Testis (tissue), 2 donors: ENCODE measurements at regions not wholly inside any gene's neighbourhood (a gene's known extent, or its start where the extent isn't known, plus 50 kb on each side); places are given as distances from the start of the nearest gene placed in this dataset.

ENCODE experiments used
- CTCF ChIP-seq, 3 experiments: fragments of 450-650 bp in 2 of 3; fragments of 200-600 bp in 1 of 3; sonication (generic) in 1 of 3; IDR thresholded peaks; one replicate each; pipeline ENCODE4 v1.5.1; 2016 to 2019; ENCODE audit warnings: antibody characterized with exemption in 3 of 3, mild to moderate bottlenecking in 2 of 3, moderate library complexity in 1 of 3
- POLR2A ChIP-seq: fragments of 450-650 bp; IDR thresholded peaks from one replicate; pipeline ENCODE4 v1.6.1; 2017; ENCODE audit warnings: antibody characterized with exemption, mild to moderate bottlenecking, moderate library complexity

- no peak for TF ChIP-seq CTCF (IDR thresholded peaks at IDR 0.05)
- TF ChIP-seq POLR2A, result no peak
Observed at GRCh38 chr5:116763987-116764866, 189.6 kb upstream of the SEMA6A start.
